Epithelial cell of prostate (primary cell): ENCODE measurements at regions not wholly inside any gene's neighbourhood (a gene's known extent, or its start where the extent isn't known, plus 50 kb on each side); places are given as distances from the start of the nearest gene placed in this dataset.
"Not testable (repeated sequence)": the region's sequence is repeated elsewhere in the genome, so short reads cannot be mapped to it uniquely, and the experiment has no call there.

Experiments used
- DNase-seq: peaks from one replicate; pipeline ENCODE4 v3.0.0-alpha.2; 2011; ENCODE audit warnings: low read depth, low spot score
- H3K27ac ChIP-seq: fragments of 450-650 bp; 2 replicates; pipeline ENCODE4 v1.5.1; 2017; ENCODE audit warnings: mild to moderate bottlenecking

DNA sequence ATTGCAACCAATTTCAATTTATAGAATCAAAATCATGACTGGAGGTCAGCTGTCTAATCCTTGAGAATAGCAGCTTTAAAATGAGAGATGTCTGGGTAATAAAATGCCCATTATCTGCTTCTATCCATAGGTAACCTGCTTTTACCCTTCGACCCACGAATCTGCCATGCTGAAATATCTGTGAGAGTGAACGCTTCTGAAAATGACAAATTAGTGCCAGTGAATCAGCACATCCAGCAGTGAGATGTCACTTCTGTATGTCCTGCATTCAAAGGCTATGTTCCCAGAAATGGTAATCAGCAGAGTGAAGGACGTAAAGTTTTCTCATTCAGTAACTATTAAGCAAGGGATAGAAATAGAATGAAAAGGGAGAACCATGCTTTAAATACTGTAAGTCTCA is 532.4 kb upstream of the ITGA1 start:
- DNase-seq, result no peak
- H3K27ac ChIP-seq, result no peak overlapping the region

DNA sequence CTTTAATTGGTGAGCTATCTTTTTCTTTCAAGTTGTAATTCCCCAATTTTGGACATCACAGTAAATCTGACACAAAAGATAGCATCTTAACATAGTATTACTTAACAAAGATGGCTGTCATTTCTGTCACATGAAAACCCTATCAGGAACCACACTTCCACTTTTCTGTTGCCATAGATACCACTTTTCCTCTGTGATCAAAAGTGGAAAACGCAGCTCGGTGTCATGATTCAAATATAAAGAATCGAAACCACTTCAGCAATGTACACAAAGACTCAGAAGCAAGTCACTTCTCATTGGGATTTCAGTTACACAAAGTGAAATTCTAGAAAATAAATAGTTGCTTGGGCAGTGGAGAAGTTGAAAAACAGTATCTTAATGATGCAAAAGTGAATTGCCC is 524.9 kb upstream of the ITGA1 start:
- no peak overlapping the region for H3K27ac ChIP-seq
- DNase-seq, result no peak

- DNase-seq, result no peak
- no peak overlapping the region for H3K27ac ChIP-seq
Observed at GRCh38 chr5:52269401-52269800, 518.3 kb upstream of the ITGA1 start.

DNA sequence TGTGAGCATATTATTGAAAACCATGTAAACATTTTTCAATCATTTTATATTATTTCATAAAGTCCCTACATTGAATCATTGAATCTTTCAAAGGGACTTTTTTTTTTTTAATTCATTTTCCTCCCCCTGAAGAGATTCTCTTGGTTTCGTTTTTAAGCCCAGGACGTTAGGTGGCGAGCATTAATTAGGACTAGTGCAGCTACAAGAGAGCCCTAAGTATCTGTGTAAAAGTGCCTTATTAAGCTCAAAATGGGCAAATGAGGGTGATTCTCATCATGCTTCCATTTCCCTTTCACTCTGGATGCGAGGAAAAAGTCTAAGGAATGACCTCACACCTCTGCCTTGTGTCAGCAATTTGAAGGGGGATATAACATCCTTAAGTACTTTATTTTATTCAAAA is 517.9 kb upstream of the ITGA1 start:
- no peak for DNase-seq
- H3K27ac ChIP-seq, result no peak overlapping the region

DNA sequence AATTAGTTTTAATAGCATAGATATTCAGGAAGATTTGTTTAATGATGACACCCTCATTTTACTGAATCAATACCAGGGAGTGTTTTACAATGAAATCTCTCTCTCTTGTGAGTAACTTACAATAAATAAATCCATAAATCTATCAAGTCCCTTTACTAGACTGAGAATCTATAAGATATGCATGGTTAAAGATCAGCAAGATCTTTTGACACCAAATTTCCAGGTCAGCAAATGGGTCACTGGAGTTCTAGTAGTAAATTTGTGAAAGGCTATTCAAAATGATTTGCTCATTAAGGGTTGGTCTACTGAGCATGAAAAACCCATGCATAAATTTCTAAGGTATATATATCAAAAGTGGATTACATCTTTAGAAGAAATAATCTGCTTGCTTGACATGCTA is 512.1 kb upstream of the ITGA1 start:
- DNase-seq, result no peak
- H3K27ac ChIP-seq, result no peak overlapping the region

DNA sequence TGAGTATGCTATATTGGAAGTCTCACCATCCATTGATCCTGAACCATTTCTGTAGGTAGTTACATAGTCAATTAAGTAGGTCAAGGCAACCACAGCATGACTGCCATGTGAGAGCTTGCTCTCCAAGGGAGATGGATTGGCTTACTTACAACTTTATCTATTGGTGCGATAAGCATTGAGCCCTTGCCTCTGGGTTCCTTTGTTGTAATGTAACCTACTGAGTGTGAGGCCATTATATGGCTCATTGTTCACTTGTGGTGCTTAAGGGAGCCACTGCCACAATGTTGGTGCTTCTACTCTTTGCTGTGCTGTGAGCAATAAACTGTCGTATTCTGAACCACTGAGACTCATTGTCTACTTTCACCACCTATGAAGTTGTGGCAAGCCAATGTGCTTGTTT is 510.6 kb upstream of the ITGA1 start:
- no peak overlapping the region for H3K27ac ChIP-seq
- no peak for DNase-seq

DNA sequence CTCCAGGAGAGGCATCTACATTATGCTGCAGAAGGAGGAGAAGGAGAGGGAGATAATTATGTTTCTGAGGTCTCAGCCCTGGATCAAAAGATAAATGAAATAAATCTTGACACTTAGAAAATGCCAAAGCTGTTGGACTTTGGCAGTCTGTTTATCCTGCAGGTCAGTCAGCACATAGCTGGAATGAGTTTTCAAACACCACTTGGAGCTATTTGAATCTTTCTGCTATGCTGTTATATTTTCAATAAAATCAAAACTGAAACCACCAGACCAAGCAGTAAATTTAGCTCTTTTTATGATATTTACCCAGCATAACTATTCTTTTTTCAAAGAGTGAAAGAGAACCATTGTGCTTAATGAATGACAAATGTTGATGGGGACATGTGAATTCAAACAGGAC is 505.1 kb upstream of the ITGA1 start:
- no peak for DNase-seq
- H3K27ac ChIP-seq, result no peak overlapping the region

DNA sequence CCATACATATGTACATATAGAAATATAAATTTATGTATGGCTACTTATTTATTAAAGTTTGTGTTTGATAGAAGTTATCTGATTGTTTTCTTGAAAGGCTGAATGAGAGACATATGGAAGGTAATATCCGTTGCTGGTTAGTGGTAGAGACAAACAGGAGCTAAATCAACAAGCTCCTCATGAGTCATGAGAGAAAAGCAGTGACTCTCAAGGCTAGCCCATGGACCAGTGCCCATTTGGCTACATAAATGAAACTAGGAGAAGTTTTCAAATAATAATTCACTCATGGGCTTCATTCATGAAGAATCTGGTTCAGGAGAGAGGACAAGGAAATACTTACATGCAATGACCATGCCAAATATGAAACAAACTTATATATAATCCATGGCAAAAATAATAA is 504.5 kb upstream of the ITGA1 start:
- no peak overlapping the region for H3K27ac ChIP-seq

DNA sequence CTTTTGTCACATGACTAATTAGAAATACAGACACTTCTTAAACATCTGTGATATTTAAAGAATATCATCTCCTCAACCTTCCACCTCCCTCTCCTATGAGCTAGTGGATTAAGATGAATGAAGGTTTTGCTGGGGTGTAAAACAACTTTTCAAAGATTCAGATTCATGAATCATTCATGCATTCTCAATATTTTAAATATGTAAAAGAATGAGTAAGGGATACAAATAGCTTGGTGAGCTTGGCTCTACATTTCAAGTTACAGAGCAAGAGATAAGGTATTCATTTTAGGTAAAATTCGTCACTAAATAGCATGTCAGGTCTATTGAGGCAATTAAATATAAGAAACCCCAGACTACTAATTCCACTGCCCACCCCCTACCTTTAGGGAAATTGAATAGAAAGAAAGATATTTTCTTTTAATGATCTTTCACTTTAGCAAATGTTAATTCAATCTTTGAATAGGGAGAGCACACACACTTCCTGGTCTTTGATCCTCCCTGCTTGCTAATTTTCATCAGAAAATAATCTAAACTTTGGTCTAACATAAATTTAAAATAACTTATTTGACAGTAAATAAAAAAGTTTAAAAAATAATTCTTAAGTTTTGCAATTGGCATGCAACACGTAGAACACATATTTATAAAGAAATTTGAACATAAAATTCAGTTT is 486.9 kb upstream of the ITGA1 start:
- H3K27ac ChIP-seq, result no peak overlapping the region
- no peak for DNase-seq

More for the DNA sequence above, 504.5 kb upstream of the ITGA1 start:
- DNase-seq, result peak; percentile 16

- not testable (repeated sequence) for H3K27ac ChIP-seq, DNase-seq
Observed at GRCh38 chr5:52304816-52305215, 482.9 kb upstream of the ITGA1 start.

DNA sequence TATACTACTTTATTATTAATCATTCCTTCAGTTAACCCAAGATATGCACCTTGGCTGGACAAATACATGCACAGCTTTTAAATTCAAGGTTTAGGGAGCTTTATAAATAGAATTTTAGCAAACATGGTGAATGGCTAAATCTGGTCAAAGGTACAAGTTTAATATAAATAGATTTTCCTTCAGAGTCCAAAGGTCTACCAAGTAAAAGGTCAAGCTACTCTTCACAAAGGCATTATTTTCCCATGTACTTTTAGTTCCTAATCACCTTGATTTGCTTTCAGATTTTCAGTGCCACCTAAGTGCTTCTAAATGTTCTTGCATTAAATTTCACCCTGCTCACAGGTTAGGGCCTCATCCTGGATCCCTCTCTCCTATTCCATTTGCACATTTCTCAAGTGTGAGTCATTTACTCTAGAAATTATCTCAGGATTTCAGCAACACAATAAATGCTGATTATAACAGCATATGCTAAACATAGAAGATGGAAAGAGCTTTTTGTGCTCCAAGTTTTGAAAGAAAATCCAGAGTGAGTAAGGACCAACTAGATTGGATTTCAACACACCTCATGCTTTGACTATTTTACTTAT is 459.4 kb upstream of the ITGA1 start:
- no peak for DNase-seq
- H3K27ac ChIP-seq, result no peak overlapping the region

DNA sequence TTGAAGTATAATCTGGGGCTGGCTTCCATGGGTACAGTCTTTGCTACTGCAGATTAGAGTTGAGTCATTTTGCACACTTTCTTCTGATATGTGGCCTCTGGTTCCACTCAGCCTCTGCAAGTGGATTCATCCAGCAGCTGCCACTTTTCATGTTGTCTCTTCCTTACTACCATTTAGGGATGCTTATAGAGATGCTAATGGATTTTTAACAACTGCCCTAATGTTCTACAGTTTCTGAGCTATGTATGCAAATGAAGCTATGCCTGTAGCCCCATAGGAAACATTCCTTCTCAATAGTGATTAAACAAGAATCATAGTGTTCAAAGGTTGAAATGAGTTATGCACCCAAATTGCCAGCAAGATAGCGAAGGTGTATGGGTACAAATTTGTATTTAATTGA is 456.0 kb upstream of the ITGA1 start:
- H3K27ac ChIP-seq, result no peak overlapping the region
- DNase-seq, result no peak

- no peak overlapping the region for H3K27ac ChIP-seq
- no peak for DNase-seq
Observed at GRCh38 chr5:52334367-52334766, 453.3 kb upstream of the ITGA1 start.

- no peak overlapping the region for H3K27ac ChIP-seq
- no peak for DNase-seq
Observed at GRCh38 chr5:52339285-52339684, 448.4 kb upstream of the ITGA1 start.

DNA sequence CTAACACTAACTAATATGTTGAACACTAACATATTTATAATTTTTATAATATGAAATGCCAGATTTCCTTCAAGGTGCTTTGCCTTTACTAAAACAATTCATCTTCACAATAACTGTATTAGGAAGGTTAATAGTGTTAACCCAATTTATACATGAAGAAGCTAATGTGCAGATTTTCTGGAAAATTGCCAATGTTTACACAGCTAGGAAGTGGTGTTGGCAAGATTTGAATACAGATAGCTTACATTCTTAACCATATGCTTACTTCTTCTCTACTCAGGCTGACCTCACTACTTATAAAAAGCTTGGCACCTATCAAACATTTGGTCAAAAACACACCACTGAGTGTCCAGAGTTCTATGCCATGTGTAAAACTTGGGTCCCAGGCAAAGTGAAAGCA is 445.4 kb upstream of the ITGA1 start:
- H3K27ac ChIP-seq, result no peak overlapping the region
- peak; percentile 3 for DNase-seq

GRCh38 chr5:52356311-52356918 is 431.3 kb upstream of the ITGA1 start:
- DNase-seq, result no peak

GRCh38 chr5:52359261-52359660 is 428.5 kb upstream of the ITGA1 start:
- DNase-seq, result no peak
- no peak overlapping the region for H3K27ac ChIP-seq

More at GRCh38 chr5:52356311-52356918, 431.3 kb upstream of the ITGA1 start:
- no peak overlapping the region for H3K27ac ChIP-seq

DNA sequence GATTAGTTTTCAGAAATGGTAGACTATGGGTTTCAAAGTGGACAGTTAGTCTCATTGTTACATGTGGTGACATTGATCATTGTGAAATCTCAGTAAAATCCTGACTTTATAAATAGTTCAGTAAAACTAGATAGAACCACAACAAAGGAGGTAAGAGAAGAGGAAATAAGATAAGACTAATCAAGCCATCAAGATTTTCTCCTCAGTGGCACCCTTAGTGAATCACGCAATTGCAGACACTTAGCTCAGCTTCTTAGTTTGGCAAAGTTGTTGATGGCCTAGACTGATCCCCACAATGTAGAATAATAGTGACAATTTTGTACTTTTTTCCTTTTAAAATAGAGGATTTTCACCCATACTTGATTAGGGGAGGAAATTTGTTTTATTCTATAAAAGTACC is 426.7 kb upstream of the ITGA1 start:
- no peak for DNase-seq
- no peak overlapping the region for H3K27ac ChIP-seq

- no peak overlapping the region for H3K27ac ChIP-seq
- no peak for DNase-seq
Observed at GRCh38 chr5:52374286-52374685, 413.4 kb upstream of the ITGA1 start.

- no peak for DNase-seq
Observed at GRCh38 chr5:52375969-52376368, 411.7 kb upstream of the ITGA1 start.

DNA sequence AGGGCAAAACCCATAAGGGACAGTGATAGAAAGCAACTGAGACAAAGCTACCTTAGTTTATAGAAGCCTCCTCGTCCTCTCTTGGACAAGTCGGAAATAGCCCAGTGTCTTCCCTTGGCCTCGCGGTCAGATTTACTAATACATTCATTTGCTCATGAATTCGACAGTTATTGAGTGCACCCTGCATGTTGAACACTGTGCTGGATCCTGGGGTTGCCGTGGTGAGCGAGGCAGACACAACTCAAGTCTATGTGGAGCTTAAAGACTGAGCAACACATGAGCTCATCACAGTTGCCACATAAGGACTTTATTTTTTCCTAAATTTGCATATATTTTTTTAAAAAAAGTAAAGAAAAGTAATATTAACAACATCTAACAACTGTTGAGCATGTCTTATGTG is 411.1 kb upstream of the ITGA1 start:
- no peak for DNase-seq
- H3K27ac ChIP-seq, result no peak overlapping the region

More at GRCh38 chr5:52375969-52376368, 411.7 kb upstream of the ITGA1 start:
- H3K27ac ChIP-seq, result no peak overlapping the region

- no peak for DNase-seq
- H3K27ac ChIP-seq, result no peak overlapping the region
Observed at GRCh38 chr5:52378237-52378636, 409.5 kb upstream of the ITGA1 start.
